IPS-18c (cell line): ENCODE measurements at regions not wholly inside any gene's neighbourhood (a gene's known extent, or its start where the extent isn't known, plus 50 kb on each side); places are given as distances from the start of the nearest gene placed in this dataset.
A peak's percentile ranks its signal among the peaks of the same experiment; 100 is the strongest.

Experiments used
- H3K4me3 ChIP-seq: 2 replicates; pipeline ENCODE4 v1.7.0; 2013; ENCODE audit warnings: low read depth, mild to moderate bottlenecking, low read length, moderate library complexity; ENCODE audit not compliant: insufficient read depth
- H3K9me3 ChIP-seq: one replicate; pipeline ENCODE4 v1.6.1; 2013; ENCODE audit warnings: mild to moderate bottlenecking, low read length, moderate library complexity; ENCODE audit not compliant: control insufficient read depth, insufficient read depth

- no peak overlapping the region for H3K4me3 ChIP-seq
- H3K9me3 ChIP-seq: no peaks in the 10 kb centered on the region
Measured at GRCh38 chr2:147716906-147717305, 127.9 kb upstream of the ACVR2A start.

- Histone ChIP-seq H3K4me3 (no peak overlapping the region), H3K9me3 (no peaks in the 10 kb centered on the region)
Measured at GRCh38 chr2:147715807-147716206, 129.0 kb upstream of the ACVR2A start.

- no peaks in the 10 kb centered on the region for H3K9me3 ChIP-seq
- H3K4me3 ChIP-seq: no peak overlapping the region
Measured at GRCh38 chr2:147714582-147714981, 130.2 kb upstream of the ACVR2A start.

GRCh38 chr2:147713349-147713748, 131.5 kb upstream of the ACVR2A start:
- Histone ChIP-seq H3K4me3 (no peak overlapping the region), H3K9me3 (no peaks in the 10 kb centered on the region)

- H3K4me3 ChIP-seq: no peak overlapping the region
Measured at GRCh38 chr2:147712051-147712450, 132.8 kb upstream of the ACVR2A start.

GRCh38 chr2:147711031-147711430, 133.8 kb upstream of the ACVR2A start:
- Histone ChIP-seq H3K9me3 (no peaks in the 10 kb centered on the region), H3K4me3 (no peak overlapping the region)

More at GRCh38 chr2:147712051-147712450, 132.8 kb upstream of the ACVR2A start:
- H3K9me3 ChIP-seq: no peaks in the 10 kb centered on the region

- Histone ChIP-seq H3K9me3 (no peaks in the 10 kb centered on the region), H3K4me3 (no peak overlapping the region)
Measured at GRCh38 chr2:147709655-147710054, 135.2 kb upstream of the ACVR2A start.

GRCh38 chr2:147703171-147703570, 141.7 kb upstream of the ACVR2A start:
- Histone ChIP-seq H3K9me3 (no peaks in the 10 kb centered on the region), H3K4me3 (no peak overlapping the region)

- Histone ChIP-seq H3K9me3 (no peaks in the 10 kb centered on the region), H3K4me3 (no peak overlapping the region)
Measured at GRCh38 chr2:147698166-147698565, 146.7 kb upstream of the ACVR2A start.

- Histone ChIP-seq H3K9me3 (no peaks in the 10 kb centered on the region), H3K4me3 (no peak overlapping the region)
Measured at GRCh38 chr2:147696426-147696825, 148.4 kb upstream of the ACVR2A start.

GRCh38 chr2:147689220-147689909, 155.5 kb upstream of the ACVR2A start:
- H3K4me3 ChIP-seq: no peak overlapping the region
- peaks cover 5% of the 10 kb centered on the region for H3K9me3 ChIP-seq

- no peak overlapping the region for H3K4me3 ChIP-seq
- peaks cover 5% of the 10 kb centered on the region for H3K9me3 ChIP-seq
Measured at GRCh38 chr2:147688242-147688641, 156.6 kb upstream of the ACVR2A start.

- H3K4me3 ChIP-seq: peak overlapping the region; percentile 9; the same call in 1 of the 2 replicates
- H3K9me3 ChIP-seq: peaks cover 5% of the 10 kb centered on the region
Measured at GRCh38 chr2:147686365-147686764, 158.5 kb upstream of the ACVR2A start.

- no peak overlapping the region for H3K4me3 ChIP-seq
Measured at GRCh38 chr2:147684903-147685302, 159.9 kb upstream of the ACVR2A start.

GRCh38 chr2:147683380-147683779, 161.4 kb upstream of the ACVR2A start:
- H3K9me3 ChIP-seq: peaks cover 5% of the 10 kb centered on the region
- H3K4me3 ChIP-seq: no peak overlapping the region

More at GRCh38 chr2:147684903-147685302, 159.9 kb upstream of the ACVR2A start:
- peaks cover 5% of the 10 kb centered on the region for H3K9me3 ChIP-seq

GRCh38 chr2:147681093-147681492, 163.7 kb upstream of the ACVR2A start:
- no peak overlapping the region for H3K4me3 ChIP-seq

GRCh38 chr2:147679955-147680531, 164.8 kb upstream of the ACVR2A start:
- Histone ChIP-seq H3K9me3 (no peaks in the 10 kb centered on the region), H3K4me3 (no peak overlapping the region)

More at GRCh38 chr2:147681093-147681492, 163.7 kb upstream of the ACVR2A start:
- peaks cover under 1% of the 10 kb centered on the region for H3K9me3 ChIP-seq

- Histone ChIP-seq H3K9me3 (no peaks in the 10 kb centered on the region), H3K4me3 (no peak overlapping the region)
Measured at GRCh38 chr2:147679191-147679954, 165.5 kb upstream of the ACVR2A start.
